WTC11 (cell line): ENCODE measurements at regions not wholly inside any gene's neighbourhood (a gene's known extent, or its start where the extent isn't known, plus 50 kb on each side); places are given as distances from the start of the nearest gene placed in this dataset.

ENCODE experiments used
- ATAC-seq: fragments of 200-7000 bp; cut with Tn5 transposase; 2 replicates; pipeline ENCODE4 v1.10.0; 2021; ENCODE audit warnings: mild to moderate bottlenecking, moderate library complexity
- CTCF ChIA-PET: fragments of 300-600 bp; sonication (Branson Sonifier 250); formaldehyde crosslinking; loops from one replicate; lab custom pipeline; 2021; ENCODE audit warnings: antibody characterized with exemption; lab: Charles Lee
- POLR2A ChIA-PET: fragments of 350-600 bp; sonication (Branson Sonifier 250); formaldehyde crosslinking; loops from one replicate; lab custom pipeline; 2021; ENCODE audit warnings: antibody characterized with exemption; lab: Charles Lee
- DNase-seq: peaks from one replicate; pipeline ENCODE4 v3.0.0; 2021; ENCODE audit warnings: low spot score
- H3K27ac Mint-ChIP-seq: 2 replicates; pipeline ENCODE4 v1.8.0; 2021; ENCODE audit warnings: mixed read lengths
- H3K27me3 Mint-ChIP-seq: 2 replicates; pipeline ENCODE4 v1.8.0; 2021; ENCODE audit warnings: low read depth, mild to moderate bottlenecking, moderate library complexity, mixed read lengths
- H3K36me3 Mint-ChIP-seq: 2 replicates; pipeline ENCODE4 v1.8.0; 2021; ENCODE audit warnings: mixed read lengths
- H3K4me1 Mint-ChIP-seq: 2 replicates; pipeline ENCODE4 v1.8.0; 2022; ENCODE audit warnings: mixed read lengths
- H3K4me3 Mint-ChIP-seq: 2 replicates; pipeline ENCODE4 v1.8.0; 2021; ENCODE audit warnings: mild to moderate bottlenecking, moderate library complexity, mixed read lengths
- H3K9me3 Mint-ChIP-seq: 2 replicates; pipeline ENCODE4 v1.8.0; 2021; ENCODE audit warnings: mixed read lengths
- ATF1 ChIP-seq: sonication (generic); formaldehyde crosslinking; IDR thresholded peaks from 2 replicates; pipeline ENCODE4 v1.8.1; 2023; ENCODE audit warnings: mild to moderate bottlenecking, moderate library complexity, missing genetic modification reagents
- ESRRA ChIP-seq: sonication (generic); formaldehyde crosslinking; IDR thresholded peaks from 2 replicates; pipeline ENCODE4 v1.8.1; 2022; ENCODE audit warnings: mild to moderate bottlenecking, missing genetic modification reagents, borderline replicate concordance
- FOXJ3 ChIP-seq: sonication (generic); formaldehyde crosslinking; IDR thresholded peaks from 2 replicates; pipeline ENCODE4 v1.9.0; 2021; ENCODE audit warnings: missing genetic modification reagents, mild to moderate bottlenecking, borderline replicate concordance
- GRHL2 ChIP-seq: fragments of 250-450 bp; sonication (Bioruptor Pico); IDR thresholded peaks from 2 replicates; pipeline ENCODE4 v1.8.0; 2022; ENCODE audit warnings: mild to moderate bottlenecking, moderate library complexity; ENCODE audit not compliant: insufficient replicate concordance, severe bottlenecking
- JUN ChIP-seq: sonication (generic); formaldehyde crosslinking; IDR thresholded peaks from 2 replicates; pipeline ENCODE4 v1.8.0; 2023; ENCODE audit warnings: mild to moderate bottlenecking, missing genetic modification reagents
- KAT7 ChIP-seq: sonication (generic); formaldehyde crosslinking; IDR thresholded peaks from 2 replicates; pipeline ENCODE4 v1.8.1; 2023; ENCODE audit warnings: missing genetic modification reagents, mild to moderate bottlenecking, borderline replicate concordance
- NR2C2 ChIP-seq: sonication (generic); formaldehyde crosslinking; IDR thresholded peaks from 2 replicates; pipeline ENCODE4 v1.8.0; 2022; ENCODE audit warnings: mild to moderate bottlenecking, missing genetic modification reagents
- PRRX2 ChIP-seq: fragments of 250-450 bp; sonication (Bioruptor Pico); IDR thresholded peaks from 2 replicates; pipeline ENCODE4 v1.8.0; 2021; ENCODE audit warnings: mild to moderate bottlenecking
- RELA ChIP-seq: sonication (generic); formaldehyde crosslinking; IDR thresholded peaks from 2 replicates; pipeline ENCODE4 v1.8.1; 2022; ENCODE audit warnings: missing genetic modification reagents, mild to moderate bottlenecking, borderline replicate concordance
- RORB ChIP-seq: fragments of 250-450 bp; sonication (Bioruptor Pico); IDR thresholded peaks from 2 replicates; pipeline ENCODE4 v1.9.0; 2021; ENCODE audit warnings: mild to moderate bottlenecking
- SMAD4 ChIP-seq: sonication (generic); formaldehyde crosslinking; IDR thresholded peaks from 2 replicates; pipeline ENCODE4 v1.8.0; 2022; ENCODE audit warnings: mild to moderate bottlenecking, missing genetic modification reagents
- SOX15 ChIP-seq: fragments of 250-450 bp; sonication (Bioruptor Pico); IDR thresholded peaks from 2 replicates; pipeline ENCODE4 v1.9.0; 2021; ENCODE audit warnings: mild to moderate bottlenecking
- SP1 ChIP-seq: sonication (generic); formaldehyde crosslinking; conservative IDR thresholded peaks from 2 replicates; pipeline ENCODE4 v1.8.1; 2022; ENCODE audit warnings: missing genetic modification reagents
- ZNF219 ChIP-seq: sonication (generic); formaldehyde crosslinking; IDR thresholded peaks from 2 replicates; pipeline ENCODE4 v1.8.0; 2023; ENCODE audit warnings: missing genetic modification reagents, mild to moderate bottlenecking, borderline replicate concordance
- ZNF317 ChIP-seq: sonication (generic); formaldehyde crosslinking; IDR thresholded peaks from 2 replicates; pipeline ENCODE4 v1.8.1; 2023; ENCODE audit warnings: low read depth, mild to moderate bottlenecking, moderate library complexity, missing genetic modification reagents, borderline replicate concordance
- ZNF671 ChIP-seq: fragments of 250-450 bp; sonication (Bioruptor Pico); IDR thresholded peaks from 2 replicates; pipeline ENCODE4 v1.8.0; 2021; ENCODE audit warnings: mild to moderate bottlenecking
- TF ChIP-seq, protein P1 (sequence below): sonication (generic); formaldehyde crosslinking; IDR thresholded peaks from 2 replicates; pipeline ENCODE4 v1.8.1; 2023; ENCODE audit warnings: mild to moderate bottlenecking, missing genetic modification reagents, borderline replicate concordance
- TF ChIP-seq, protein P2 (sequence below): sonication (generic); formaldehyde crosslinking; IDR thresholded peaks from 2 replicates; pipeline ENCODE4 v1.8.1; 2022; ENCODE audit warnings: low read depth, mild to moderate bottlenecking, moderate library complexity, missing genetic modification reagents, borderline replicate concordance
- TF ChIP-seq, protein P3 (sequence below): fragments of 250-450 bp; sonication (Bioruptor Pico); IDR thresholded peaks from 2 replicates; pipeline ENCODE4 v1.9.0; 2021; ENCODE audit warnings: mild to moderate bottlenecking
- TF ChIP-seq, protein P4 (sequence below): sonication (generic); formaldehyde crosslinking; IDR thresholded peaks from 2 replicates; pipeline ENCODE4 v1.8.0; 2023; ENCODE audit warnings: mild to moderate bottlenecking, missing genetic modification reagents
- TF ChIP-seq, protein P5 (sequence below): sonication (generic); formaldehyde crosslinking; IDR thresholded peaks from 2 replicates; pipeline ENCODE4 v1.8.0; 2023; ENCODE audit warnings: missing genetic modification reagents
- TF ChIP-seq, protein P6 (sequence below): fragments of 250-450 bp; sonication (Bioruptor Pico); IDR thresholded peaks from 2 replicates; pipeline ENCODE4 v1.9.0; 2021; ENCODE audit warnings: mild to moderate bottlenecking

DNA sequence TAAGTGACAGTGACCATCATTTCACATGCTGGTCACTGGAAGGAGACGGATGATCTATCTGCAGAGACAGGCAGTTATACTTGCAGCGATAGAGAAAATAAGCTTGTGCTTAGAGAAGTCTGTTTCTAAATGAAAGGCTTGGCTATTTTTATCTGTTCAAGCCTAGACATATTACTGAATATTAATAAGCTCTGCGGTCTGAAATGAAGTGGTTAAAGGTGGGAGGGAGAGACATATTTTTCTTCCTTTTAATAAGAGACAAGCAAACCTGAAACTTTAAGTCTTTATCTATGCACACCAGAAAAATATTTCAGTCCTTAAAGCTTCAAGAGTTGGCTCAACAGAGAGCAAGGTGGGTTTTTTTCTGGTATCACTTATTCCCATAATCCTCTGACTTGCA is 99.0 kb downstream of the CD200R1L start (continued):
- TF ChIP-seq, protein P1, sequence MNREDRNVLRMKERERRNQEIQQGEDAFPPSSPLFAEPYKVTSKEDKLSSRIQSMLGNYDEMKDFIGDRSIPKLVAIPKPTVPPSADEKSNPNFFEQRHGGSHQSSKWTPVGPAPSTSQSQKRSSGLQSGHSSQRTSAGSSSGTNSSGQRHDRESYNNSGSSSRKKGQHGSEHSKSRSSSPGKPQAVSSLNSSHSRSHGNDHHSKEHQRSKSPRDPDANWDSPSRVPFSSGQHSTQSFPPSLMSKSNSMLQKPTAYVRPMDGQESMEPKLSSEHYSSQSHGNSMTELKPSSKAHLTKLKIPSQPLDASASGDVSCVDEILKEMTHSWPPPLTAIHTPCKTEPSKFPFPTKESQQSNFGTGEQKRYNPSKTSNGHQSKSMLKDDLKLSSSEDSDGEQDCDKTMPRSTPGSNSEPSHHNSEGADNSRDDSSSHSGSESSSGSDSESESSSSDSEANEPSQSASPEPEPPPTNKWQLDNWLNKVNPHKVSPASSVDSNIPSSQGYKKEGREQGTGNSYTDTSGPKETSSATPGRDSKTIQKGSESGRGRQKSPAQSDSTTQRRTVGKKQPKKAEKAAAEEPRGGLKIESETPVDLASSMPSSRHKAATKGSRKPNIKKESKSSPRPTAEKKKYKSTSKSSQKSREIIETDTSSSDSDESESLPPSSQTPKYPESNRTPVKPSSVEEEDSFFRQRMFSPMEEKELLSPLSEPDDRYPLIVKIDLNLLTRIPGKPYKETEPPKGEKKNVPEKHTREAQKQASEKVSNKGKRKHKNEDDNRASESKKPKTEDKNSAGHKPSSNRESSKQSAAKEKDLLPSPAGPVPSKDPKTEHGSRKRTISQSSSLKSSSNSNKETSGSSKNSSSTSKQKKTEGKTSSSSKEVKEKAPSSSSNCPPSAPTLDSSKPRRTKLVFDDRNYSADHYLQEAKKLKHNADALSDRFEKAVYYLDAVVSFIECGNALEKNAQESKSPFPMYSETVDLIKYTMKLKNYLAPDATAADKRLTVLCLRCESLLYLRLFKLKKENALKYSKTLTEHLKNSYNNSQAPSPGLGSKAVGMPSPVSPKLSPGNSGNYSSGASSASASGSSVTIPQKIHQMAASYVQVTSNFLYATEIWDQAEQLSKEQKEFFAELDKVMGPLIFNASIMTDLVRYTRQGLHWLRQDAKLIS (CRISPR knock-in tag), result no peak
- TF ChIP-seq KAT7 (CRISPR knock-in tag), result no peak
- TF ChIP-seq JUN (CRISPR knock-in tag), result no peak
- TF ChIP-seq FOXJ3 (CRISPR knock-in tag), result no peak
- TF ChIP-seq ZNF219, result no peak
- TF ChIP-seq ATF1 (CRISPR knock-in tag), result no peak
- no peak for TF ChIP-seq ZNF671 (CRISPR knock-in tag)
- no peak for TF ChIP-seq RORB
- no peak for TF ChIP-seq SP1
- TF ChIP-seq, all 79 proteins: peak for 0

DNA sequence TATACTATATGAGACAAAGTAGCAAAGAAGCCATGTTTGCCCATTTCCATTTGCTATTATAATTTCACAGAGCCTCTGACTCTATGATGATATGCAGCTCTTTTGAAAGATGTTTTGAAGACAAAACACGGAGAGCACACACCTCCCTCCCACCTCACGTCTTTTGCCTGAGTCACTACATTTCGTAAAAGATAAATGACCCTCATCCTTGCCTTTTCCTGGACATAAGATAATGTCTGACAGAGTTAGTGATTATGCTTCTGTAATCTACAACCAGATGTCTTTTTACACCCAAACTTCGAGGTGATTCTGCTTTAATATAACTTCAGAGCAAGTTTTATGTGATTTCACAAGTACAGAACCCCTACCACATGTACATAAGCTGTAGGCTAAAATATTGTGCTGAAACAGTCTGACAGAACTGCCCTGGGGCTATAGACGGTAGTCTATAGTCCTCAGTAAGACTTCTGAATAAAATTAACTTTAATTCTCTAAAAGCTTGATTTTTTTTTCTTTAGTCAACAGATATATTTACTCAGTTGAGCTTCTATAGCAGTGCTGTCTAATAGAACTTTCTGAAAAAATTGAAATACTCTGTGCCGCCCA is 99.9 kb downstream of the CD200R1L start:
- no peak overlapping the region for H3K27ac Mint-ChIP-seq
- H3K36me3 Mint-ChIP-seq, result no peaks in the 10 kb centered on the region
- no peak overlapping the region for H3K4me3 Mint-ChIP-seq
- peaks cover 38% of the 10 kb centered on the region for H3K4me1 Mint-ChIP-seq
- DNase-seq, result no peak
- H3K27me3 Mint-ChIP-seq, result no peaks in the 10 kb centered on the region; the same call in 1 of the 2 replicates
- no peak for ATAC-seq
- ChIA-PET CTCF (interaction anchor here (0.6 kb wide), 1 partner anchor 12 kb away, joined by 3 read pairs; no protein-coding TSS in a partner anchor), POLR2A (no interaction called here)
- TF ChIP-seq, protein P2, sequence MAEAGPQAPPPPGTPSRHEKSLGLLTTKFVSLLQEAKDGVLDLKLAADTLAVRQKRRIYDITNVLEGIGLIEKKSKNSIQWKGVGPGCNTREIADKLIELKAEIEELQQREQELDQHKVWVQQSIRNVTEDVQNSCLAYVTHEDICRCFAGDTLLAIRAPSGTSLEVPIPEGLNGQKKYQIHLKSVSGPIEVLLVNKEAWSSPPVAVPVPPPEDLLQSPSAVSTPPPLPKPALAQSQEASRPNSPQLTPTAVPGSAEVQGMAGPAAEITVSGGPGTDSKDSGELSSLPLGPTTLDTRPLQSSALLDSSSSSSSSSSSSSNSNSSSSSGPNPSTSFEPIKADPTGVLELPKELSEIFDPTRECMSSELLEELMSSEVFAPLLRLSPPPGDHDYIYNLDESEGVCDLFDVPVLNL (CRISPR knock-in tag), result no peak
- TF ChIP-seq ESRRA (CRISPR knock-in tag) (no peak), SOX15 (CRISPR knock-in tag) (no peak), ZNF317 (no peak), GRHL2 (CRISPR knock-in tag) (no peak), KAT7 (CRISPR knock-in tag) (no peak)
- no peaks in the 10 kb centered on the region for H3K9me3 Mint-ChIP-seq

DNA sequence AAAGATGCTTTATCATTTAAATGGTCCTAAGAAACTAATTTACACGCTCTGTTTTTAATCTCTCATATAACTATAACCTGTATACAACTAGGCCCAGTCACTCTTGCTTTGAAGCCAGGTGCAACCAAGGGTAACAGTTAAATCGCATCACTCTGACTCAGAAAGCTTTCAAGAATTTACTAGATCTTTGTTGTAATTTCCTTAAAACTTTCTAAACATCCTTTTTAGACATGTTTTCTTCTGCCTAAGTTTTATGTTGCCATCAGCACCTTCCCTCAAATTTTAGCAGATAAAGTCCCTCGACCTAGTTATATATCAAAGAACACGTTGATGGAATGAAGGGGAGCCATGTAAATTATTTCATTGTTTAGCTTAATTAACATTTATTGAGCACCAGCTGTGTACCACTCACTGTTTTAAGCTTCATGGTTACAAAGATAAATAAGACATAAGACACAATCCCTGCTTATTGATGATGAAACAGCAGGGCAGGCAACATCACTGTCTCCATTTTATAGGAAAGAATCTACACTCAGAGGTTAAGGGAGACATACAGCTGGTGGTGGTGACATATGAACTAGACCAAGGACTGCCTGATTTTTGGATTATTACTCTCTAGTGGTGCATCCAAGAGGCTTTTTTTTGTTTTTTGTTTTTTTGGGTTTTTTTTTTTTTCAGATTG is 101.0 kb downstream of the CD200R1L start:
- ChIA-PET POLR2A (no interaction called here), CTCF (interaction anchor here (3.0 kb wide), 1 partner anchor 11 kb away, joined by 18 read pairs; no protein-coding TSS in a partner anchor)
- Mint-ChIP-seq H3K36me3 (no peaks in the 10 kb centered on the region), H3K27ac (no peak overlapping the region), H3K4me1 (peaks cover 29% of the 10 kb centered on the region), H3K9me3 (no peaks in the 10 kb centered on the region), H3K27me3 (no peaks in the 10 kb centered on the region; the same call in 1 of the 2 replicates), H3K4me3 (no peak overlapping the region)
- DNase-seq (no peak), ATAC-seq (no peak)
- TF ChIP-seq, protein P3, sequence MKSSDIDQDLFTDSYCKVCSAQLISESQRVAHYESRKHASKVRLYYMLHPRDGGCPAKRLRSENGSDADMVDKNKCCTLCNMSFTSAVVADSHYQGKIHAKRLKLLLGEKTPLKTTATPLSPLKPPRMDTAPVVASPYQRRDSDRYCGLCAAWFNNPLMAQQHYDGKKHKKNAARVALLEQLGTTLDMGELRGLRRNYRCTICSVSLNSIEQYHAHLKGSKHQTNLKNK (CRISPR knock-in tag), result no peak
- TF ChIP-seq NR2C2 (no peak), PRRX2 (CRISPR knock-in tag) (no peak), RELA (CRISPR knock-in tag) (no peak), SMAD4 (no peak)
- TF ChIP-seq, protein P4, sequence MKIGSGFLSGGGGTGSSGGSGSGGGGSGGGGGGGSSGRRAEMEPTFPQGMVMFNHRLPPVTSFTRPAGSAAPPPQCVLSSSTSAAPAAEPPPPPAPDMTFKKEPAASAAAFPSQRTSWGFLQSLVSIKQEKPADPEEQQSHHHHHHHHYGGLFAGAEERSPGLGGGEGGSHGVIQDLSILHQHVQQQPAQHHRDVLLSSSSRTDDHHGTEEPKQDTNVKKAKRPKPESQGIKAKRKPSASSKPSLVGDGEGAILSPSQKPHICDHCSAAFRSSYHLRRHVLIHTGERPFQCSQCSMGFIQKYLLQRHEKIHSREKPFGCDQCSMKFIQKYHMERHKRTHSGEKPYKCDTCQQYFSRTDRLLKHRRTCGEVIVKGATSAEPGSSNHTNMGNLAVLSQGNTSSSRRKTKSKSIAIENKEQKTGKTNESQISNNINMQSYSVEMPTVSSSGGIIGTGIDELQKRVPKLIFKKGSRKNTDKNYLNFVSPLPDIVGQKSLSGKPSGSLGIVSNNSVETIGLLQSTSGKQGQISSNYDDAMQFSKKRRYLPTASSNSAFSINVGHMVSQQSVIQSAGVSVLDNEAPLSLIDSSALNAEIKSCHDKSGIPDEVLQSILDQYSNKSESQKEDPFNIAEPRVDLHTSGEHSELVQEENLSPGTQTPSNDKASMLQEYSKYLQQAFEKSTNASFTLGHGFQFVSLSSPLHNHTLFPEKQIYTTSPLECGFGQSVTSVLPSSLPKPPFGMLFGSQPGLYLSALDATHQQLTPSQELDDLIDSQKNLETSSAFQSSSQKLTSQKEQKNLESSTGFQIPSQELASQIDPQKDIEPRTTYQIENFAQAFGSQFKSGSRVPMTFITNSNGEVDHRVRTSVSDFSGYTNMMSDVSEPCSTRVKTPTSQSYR (CRISPR knock-in tag), result no peak
- TF ChIP-seq, protein P5, sequence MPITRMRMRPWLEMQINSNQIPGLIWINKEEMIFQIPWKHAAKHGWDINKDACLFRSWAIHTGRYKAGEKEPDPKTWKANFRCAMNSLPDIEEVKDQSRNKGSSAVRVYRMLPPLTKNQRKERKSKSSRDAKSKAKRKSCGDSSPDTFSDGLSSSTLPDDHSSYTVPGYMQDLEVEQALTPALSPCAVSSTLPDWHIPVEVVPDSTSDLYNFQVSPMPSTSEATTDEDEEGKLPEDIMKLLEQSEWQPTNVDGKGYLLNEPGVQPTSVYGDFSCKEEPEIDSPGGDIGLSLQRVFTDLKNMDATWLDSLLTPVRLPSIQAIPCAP (CRISPR knock-in tag), result no peak
- TF ChIP-seq, protein P6, sequence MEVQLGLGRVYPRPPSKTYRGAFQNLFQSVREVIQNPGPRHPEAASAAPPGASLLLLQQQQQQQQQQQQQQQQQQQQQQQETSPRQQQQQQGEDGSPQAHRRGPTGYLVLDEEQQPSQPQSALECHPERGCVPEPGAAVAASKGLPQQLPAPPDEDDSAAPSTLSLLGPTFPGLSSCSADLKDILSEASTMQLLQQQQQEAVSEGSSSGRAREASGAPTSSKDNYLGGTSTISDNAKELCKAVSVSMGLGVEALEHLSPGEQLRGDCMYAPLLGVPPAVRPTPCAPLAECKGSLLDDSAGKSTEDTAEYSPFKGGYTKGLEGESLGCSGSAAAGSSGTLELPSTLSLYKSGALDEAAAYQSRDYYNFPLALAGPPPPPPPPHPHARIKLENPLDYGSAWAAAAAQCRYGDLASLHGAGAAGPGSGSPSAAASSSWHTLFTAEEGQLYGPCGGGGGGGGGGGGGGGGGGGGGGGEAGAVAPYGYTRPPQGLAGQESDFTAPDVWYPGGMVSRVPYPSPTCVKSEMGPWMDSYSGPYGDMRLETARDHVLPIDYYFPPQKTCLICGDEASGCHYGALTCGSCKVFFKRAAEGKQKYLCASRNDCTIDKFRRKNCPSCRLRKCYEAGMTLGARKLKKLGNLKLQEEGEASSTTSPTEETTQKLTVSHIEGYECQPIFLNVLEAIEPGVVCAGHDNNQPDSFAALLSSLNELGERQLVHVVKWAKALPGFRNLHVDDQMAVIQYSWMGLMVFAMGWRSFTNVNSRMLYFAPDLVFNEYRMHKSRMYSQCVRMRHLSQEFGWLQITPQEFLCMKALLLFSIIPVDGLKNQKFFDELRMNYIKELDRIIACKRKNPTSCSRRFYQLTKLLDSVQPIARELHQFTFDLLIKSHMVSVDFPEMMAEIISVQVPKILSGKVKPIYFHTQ (CRISPR knock-in tag), result no peak
